ENCODE measurements at regions not wholly inside any gene's neighbourhood (a gene's known extent, or its start where the extent isn't known, plus 50 kb on each side); places are given as distances from the start of the nearest gene placed in this dataset.

DNA sequence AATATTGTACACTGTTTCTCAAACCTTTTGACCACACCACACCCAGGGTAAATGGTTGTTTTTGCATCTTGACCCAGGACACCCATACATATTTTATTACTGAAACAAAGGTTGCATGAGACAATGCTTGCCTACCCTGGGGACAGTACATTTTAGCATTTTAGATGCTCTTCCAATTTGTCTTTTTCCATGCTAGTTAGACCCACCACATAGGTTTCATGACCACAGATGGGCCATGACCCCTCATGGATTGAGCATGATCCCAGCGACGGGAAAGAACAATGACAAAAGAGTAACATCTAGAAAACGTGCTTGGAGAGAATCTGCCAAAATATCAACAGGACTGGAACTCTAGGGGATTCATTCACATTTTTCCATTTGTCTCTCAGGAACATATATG, 161.0 kb upstream of the PFN2 start:
- TF ChIP-seq POLR2A (IDR thresholded peaks at IDR 0.05; ENCODE audit: low read length) (no peak), RAD21 (conservative IDR thresholded peaks at IDR 0.05 in 1 of 2, IDR thresholded peaks at IDR 0.05 in 1 of 2) (no peak), CHD2 (IDR thresholded peaks at IDR 0.05; ENCODE audit: low read length, partially characterized antibody) (no peak)
- TF ChIP-seq, protein P1, sequence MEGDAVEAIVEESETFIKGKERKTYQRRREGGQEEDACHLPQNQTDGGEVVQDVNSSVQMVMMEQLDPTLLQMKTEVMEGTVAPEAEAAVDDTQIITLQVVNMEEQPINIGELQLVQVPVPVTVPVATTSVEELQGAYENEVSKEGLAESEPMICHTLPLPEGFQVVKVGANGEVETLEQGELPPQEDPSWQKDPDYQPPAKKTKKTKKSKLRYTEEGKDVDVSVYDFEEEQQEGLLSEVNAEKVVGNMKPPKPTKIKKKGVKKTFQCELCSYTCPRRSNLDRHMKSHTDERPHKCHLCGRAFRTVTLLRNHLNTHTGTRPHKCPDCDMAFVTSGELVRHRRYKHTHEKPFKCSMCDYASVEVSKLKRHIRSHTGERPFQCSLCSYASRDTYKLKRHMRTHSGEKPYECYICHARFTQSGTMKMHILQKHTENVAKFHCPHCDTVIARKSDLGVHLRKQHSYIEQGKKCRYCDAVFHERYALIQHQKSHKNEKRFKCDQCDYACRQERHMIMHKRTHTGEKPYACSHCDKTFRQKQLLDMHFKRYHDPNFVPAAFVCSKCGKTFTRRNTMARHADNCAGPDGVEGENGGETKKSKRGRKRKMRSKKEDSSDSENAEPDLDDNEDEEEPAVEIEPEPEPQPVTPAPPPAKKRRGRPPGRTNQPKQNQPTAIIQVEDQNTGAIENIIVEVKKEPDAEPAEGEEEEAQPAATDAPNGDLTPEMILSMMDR (IDR thresholded peaks at IDR 0.05) = no peak

Measured in A549 (cell line).